HG03521 (cell line): ENCODE measurements at regions not wholly inside any gene's neighbourhood (a gene's known extent, or its start where the extent isn't known, plus 50 kb on each side); places are given as distances from the start of the nearest gene placed in this dataset.
"Not testable (repeated sequence)": the region's sequence is repeated elsewhere in the genome, so short reads cannot be mapped to it uniquely, and the experiment has no call there.

Experiments used
- ATAC-seq: cut with Tn5 transposase; IDR thresholded peaks from one replicate; pipeline ENCODE4 v1.9.1; 2021; ENCODE audit warnings: mild to moderate bottlenecking, moderate library complexity; ENCODE audit not compliant: unreplicated experiment

DNA sequence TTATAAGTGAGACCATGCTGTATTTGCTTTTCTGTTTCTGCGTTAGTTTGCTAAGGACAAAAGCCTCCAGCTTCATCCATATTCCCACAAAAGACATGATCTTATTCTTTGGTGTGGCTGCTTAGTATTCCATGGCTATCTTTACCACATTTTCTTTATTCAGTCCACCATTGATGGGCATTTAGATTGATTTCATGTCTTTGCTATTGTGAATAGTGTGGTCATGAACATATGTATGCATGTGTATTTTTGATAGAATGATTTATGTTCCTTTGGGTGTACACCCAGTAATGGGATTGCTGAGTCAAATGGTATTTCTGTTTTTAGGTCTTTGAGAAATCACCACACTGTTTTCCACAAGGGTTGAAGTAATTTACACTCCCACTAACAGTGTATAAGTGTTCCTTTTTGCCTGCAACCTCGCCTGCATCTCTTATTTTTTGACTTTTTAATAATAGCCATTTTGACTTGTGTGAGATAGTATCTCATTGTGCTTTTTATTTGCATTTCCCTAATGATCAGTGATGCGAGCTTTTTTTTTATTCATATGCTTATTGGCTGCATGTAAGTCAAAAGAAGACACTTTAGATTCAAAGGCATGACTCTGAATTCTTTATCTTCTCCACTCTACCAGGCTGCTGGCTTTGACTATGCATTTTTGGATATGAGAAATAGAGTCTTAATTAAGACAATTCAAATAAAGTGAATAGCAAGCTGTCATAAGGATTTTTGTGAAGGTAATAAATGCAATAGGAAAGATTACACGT, 183.3 kb upstream of the SYNPR start:
- no peak for ATAC-seq

DNA sequence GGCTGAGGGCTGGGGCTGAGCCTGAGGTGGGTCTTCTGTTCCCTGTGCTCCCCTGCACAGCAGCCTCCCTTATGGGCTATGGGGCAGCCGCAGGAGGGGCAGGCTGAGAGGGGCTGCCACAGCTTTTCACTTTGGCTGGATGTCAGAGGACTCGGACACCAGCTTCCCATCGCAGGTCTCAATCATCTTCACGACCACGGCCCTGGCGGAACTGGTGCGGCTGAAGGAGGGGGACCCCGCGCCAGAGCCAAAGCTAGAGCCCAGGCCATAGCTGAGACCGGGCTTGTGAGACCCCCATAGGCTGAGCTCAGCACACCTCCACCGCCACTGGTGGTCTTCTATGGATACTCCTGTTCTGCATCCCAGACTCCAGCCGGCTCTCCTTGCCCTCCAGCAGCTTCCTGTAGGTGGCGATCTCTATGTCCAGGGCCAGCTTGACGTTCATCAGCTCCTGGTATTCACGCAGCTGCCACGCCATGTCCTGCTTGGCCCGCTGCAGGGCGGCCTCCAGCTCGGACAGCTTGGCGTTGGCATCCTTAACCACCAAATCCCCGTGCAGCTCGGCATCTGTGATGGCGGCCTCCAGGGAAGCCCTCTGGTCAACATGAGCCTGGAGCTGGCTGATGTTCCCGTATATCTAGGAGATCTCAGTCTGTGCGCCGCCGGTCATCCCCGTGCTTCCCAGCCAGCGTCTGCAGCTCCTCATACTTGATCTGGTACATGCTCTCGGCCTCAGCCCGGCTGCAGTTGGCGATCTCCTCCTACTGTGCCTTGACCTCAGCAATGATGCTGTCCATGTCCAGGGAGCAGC, 181.7 kb upstream of the SYNPR start:
- no peak for ATAC-seq

DNA sequence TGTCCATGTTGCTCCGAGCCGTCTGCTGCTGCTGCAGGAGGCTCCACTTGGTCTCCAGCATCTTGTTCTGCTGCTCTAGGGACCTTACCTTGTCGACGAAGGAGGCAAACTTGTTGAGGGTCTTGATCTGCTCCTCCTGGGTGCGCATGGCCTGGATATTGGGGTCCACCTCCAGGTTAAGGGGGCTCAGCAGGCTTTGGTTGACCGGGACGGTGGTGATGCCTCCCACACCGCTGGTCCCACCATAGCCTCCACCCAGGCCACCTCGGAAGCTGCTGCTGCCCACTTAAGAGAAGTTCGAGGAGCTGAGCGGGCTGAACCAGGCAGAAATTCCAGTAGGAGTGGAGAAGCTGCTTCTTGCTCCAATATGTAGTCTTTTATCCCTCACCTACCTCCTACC, 180.7 kb upstream of the SYNPR start:
- no peak for ATAC-seq

DNA sequence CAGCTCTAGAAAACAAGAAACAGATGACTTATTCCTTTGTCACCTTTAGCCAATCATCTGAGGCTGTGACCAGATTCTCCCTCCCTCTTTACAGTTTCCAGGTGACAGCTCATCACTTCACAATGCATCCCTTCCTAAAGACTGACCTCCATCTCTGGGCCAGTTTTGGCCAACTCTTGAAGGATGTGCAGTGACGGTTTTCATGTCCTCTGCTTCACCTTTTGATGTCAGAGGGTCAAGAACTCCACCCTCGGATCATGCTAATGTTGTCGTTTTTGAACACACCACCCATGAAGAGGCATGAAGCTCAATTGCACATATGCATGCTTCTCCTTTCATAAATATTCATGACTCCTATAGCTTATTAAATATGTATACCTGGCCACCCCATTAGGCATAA, 161.2 kb upstream of the SYNPR start:
- no peak for ATAC-seq

DNA sequence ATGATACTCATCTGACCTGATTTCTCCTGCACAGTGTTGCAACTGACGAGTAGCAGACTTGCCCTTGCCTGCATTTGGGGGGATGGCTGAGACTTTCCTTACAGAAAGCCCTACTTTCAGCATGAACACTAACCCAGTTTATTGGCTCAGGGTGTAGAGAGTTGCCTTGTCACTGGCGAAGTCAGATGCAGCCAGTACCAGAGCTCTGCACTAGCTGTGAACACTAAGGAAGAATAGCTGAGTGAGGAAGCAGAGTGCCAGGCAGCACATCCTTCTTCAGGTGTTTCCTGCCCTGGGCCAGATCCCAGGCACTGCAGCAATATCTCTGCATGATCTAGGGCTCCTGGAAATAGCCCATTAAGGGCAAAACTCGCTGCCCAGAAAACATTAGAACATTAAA, 154.0 kb upstream of the SYNPR start:
- no peak for ATAC-seq

DNA sequence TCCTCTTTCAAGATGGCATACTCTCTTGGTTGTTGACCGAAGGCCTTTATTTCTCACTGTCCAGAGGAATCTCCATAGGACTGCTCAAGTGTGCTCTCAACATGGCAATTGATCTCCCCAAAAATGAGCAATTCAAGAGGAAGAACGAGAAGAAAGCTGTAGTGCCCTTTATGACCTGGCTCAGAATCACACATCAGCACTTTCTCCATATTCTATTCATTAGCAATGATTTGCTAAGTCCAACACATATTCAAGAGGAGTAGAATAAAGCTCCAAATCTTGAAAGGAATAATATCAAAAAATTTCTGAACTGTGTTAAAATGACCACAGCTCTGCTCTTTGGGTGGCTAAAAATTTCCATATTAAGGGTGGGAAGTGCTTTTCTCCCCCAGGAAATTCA, 151.6 kb upstream of the SYNPR start:
- no peak for ATAC-seq

DNA sequence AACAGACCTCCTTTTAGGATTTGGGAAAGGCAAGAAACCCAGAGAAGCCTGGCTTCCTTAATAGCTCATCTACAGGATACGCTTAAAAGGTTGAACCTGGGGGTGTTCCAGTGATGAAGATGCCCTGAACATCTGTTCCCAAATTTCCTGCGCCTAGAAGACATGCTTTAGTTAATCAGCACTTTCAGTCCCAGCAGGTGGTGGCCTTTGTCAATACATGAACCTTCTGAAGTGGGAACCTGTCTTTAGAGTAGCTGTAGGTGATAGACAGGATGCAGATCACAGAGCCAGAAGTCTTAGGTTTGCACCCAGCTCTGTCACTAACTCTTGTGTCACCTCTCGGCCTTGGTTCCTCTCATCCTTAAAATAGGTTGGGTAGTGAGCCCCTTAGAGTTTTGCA, 149.7 kb upstream of the SYNPR start:
- ATAC-seq = no peak

DNA sequence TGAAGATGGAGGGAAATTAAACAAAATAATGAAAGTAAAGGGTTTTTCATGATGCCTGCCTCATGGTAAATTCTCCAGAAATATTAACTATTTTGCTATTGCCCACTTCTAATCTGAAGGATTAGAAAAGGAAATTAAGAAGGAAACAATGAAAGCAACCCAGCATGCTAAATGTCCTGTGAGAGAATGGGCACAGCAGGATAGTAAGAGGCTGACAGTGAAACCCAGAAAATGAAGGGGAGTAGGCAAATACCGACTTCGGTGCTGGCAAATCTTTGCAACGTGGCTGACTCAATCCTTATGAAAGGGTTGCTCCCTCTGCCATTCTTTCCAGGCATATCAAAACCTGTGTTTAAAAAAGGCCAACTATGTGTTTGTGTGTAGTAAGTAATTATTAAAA, 147.5 kb upstream of the SYNPR start:
- ATAC-seq = no peak

DNA sequence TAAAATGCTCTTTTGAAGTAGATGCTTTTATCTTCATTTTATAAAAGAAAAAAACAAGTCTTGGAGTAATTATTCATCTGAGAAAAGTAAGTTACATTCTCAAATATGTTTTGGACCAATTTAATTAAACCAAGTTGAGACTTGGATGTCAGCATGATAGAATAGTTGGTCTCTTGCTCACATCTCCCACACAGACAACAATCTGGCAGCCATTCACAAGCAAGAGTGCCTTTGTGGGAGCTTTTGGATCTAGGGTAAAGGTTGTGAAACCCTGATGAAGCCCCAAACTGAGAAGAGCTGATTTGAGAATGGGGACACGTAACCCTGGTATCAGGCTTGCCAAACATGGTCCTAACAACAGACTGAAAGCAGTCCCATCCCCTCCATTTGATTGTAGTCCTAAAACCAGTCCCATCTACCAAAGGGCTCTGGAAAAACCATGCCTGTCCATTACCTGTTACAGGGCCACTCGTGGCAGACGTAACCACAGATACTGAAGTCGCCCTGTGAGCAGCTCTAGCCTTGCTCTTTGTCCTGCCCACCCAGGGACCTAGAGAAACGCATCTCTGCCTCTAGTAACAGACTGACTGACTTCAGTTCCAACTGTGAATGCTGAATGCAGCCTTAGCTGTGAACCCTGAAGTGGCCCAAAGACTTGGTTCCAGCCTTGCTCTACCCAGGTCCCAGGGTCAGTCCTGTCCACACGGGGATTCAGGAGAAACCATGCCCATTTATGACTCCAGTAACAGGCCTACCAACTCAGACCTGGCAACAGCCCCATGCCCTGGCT, 145.5 kb upstream of the SYNPR start:
- ATAC-seq = no peak

DNA sequence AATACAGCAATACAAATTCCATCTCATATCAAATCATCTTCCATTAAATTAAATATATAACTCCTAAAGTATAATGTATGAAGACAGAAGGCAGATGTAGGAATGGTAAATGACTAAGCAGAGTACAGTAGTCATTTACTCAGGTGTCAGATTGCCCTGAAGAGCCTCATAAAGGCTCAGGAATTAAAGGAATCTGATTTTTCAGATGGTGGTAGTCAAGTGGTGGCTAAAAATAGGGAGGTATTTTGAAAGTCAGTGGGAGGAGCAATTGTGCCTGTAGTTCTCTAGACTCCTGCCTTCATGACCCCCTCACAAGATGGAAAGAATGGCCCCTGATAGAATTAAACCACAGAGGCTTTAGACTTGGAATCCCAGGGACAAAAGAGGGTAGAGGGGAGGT, 142.7 kb upstream of the SYNPR start:
- no peak for ATAC-seq

DNA sequence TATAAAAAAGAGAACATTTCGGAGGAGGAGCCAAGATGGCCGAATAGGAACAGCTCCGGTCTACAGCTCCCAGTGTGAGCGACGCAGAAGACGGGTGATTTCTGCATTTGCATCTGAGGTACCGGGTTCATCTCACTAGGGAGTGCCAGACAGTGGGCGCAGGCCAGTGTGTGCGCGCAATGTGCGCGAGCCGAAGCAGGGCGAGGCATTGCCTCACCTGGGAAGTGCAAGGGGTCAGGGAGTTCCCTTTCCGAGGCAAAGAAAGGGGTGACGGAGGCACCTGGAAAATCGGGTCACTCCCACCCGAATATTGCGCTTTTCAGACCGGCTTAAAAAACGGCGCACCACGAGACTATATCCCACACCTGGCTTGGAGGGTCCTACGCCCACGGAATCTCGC, 141.9 kb upstream of the SYNPR start:
- not testable (repeated sequence) for ATAC-seq

DNA sequence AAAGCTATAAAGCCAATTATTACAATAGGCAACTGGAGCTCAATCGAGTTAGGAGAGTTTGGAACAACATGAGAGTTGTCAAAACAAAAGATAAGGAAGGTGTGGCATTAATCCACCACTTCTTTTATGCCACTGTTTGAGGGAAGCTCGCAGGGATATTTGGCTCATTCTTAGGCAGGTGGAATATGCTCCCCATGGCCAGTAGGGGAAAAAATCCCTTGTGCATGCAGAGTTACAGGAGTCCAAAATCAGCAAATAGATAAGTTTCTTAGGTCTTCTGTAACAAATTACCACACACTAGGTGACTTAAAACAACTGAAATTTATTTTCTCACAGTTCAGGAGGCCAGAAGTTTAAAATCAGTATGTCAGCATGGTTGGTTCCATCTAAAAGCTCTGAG, 135.4 kb upstream of the SYNPR start:
- ATAC-seq = no peak

DNA sequence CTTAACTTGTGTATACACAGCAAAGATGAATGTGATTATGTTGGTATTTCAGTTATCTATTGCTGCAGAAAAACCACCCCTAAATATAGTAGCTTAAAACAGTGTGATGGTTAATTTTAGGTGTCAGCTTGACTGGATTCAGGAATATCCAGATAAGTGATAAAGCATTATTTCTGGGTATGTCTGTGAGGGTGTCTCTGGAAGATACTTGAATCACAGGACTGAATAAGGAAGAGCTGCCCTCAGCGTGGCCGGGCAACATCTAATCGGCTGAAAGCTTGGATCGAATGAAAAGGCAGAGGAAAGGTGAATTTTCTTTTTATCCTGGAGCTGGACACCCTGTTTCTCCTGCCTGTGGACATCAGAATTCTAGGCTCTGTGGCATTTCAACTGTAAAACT, 132.0 kb upstream of the SYNPR start:
- no peak for ATAC-seq

DNA sequence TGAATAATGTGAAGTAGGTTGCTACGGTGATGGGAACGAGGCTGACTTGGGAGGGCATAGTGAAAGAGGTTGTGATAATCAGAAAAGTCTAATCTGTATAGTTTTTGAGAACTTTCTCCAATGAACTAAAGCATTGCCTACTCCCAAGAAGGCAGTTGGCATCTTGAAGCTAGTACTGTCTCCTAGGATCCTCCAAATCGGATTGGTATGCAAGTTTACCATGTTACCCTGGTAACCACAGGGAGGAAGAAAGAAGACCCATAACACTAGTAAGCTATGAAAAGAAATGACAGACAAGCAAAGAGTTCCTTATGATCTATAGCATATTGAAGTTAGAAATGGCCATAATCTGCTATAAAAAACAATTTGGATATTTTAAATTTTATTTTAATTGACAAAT, 127.2 kb upstream of the SYNPR start:
- ATAC-seq = no peak

DNA sequence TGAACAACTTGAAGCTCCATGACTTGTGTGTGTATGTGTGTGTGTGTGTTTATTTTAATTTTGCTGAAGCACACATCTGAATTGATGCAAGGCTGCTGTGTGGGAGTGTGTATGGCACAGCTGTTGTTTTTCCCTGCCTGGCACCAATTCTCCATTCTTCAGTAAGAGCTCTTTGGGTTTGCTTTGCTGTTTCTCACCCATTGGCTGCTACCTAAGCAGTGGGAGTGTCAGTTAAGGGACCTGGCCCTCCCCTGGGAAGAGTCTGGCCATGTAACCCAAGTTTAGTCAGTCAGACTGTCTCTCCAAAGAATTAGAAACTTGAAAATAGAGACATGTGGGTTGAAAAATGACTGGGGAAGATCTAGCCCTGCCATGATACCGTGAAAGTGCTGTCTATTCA, 126.2 kb upstream of the SYNPR start:
- no peak for ATAC-seq

DNA sequence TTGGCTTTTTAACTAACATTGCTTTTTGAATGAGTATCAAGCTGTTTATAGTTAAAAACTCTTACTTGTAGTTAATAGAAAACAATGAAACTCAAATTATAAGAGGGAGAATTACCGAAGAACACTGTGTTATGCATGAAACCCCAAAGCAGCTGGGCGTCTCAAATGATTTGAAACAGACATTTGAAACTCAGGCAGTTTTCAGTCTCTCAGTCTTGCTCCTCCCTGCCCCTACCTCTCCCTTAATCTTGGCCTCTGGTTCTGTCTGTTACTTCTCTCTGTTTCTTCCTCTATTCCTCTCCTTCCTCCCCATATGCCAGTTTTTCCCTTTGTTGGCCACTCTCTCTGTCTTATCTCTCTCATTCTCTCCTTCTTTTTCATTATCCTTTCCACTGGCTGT, 118.3 kb upstream of the SYNPR start:
- no peak for ATAC-seq

DNA sequence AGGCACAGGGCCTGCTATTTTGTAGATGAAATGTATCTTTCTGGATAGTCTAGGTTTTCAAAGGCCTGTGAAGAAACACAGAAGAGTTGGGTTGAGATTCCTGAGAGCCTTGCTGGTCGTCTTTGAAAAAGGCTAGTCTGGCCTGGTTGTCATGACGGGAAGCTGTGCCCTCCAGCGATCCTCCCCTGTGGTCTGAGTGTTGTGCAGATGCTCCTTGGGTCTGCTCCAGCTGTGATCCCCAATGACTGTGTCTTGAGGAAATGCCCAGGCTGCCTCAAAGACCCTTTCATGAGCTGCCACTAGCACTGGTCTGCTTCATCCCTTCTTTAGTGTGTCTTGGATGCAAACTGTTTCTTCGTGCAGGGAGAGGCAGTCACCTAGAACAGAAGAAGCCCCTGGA, 111.0 kb upstream of the SYNPR start:
- no peak for ATAC-seq

DNA sequence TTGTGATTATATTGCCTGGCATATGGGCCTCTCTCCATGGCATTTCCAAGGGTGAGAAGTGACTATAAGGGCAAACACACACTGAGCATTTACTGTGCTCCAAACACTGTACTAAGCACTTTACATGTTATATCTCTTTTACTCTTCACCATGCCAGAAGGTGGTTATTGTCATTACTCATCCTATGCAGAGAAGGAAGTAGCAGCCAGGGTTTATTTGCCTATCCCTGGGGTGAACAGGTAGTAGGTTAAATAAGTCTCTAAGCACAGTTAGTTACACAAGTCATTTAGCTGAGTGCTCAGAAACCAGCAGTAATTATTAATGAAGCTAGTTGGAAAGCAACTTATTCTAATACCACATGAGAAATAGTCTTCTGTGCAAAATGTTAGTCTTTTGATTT, 109.9 kb upstream of the SYNPR start:
- no peak for ATAC-seq

DNA sequence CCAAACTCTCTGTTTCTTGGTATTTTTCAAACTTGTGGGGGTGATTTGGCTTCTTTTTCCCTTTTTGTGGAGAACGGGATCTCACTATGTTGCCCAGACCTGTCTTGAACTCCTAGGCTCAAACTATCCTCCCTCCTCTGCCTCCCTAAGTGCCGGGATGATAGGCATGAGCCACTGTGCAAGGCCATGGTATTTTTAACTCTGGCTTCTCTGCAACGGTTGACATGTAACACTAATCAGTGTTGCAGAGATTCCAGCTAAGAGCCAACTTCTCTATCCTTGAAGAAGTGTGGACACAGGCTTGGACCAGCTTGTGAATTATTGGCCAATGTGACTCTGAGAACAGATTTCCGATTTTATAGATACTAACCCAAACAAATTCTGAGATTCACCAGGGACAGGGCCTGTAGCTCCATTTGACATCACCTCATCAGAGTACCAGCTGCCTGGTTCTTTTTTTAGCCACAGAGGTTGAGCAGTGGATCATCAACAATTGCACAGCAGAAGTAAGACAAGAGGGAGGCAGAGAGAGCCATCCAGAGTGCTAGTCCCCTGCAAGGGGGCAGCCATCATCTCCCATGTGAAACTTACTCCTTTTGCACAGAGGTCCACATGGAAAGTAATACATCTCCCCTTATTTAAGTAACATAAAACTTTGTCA, 98.1 kb upstream of the SYNPR start:
- no peak for ATAC-seq

DNA sequence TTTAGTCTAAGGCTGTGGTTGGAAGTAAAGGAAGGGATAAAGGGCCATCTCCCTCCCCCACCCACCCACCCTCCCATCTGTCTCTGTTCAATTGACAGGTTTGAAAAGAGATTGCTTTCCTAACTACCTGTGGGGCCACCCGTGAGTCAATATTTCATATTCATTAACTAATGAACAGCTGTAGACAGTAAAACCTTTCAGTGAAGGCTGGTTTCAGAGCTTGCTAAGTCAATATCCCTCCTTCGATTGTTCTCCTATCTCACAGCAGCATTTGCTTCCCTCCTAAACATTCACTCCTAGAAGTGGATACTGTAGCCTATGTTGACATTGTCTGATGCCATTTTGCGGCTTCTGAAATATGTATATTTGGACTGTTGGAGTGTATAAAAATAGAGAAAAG, 85.9 kb upstream of the SYNPR start:
- no peak for ATAC-seq

DNA sequence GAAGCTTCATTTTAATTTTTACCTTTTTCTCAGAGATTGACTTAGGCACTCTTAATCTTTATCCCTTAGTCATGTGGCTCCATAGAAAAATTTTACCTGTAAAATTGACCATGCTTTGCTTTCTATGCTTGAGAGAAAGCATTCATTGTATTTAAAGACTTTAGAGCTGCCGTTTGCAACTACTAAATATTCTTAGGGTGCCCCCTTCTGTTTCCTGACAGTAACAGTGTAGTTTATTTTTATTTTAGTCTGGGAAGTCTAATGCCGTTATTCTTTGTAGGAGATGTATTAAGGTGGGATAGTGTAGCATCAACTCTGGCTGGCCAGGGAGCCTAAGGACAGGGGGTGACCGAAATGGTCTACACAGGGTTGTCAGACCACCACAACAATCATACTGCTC, 84.5 kb upstream of the SYNPR start:
- ATAC-seq = no peak
